ENCODE measurements at regions not wholly inside any gene's neighbourhood (a gene's known extent, or its start where the extent isn't known, plus 50 kb on each side); places are given as distances from the start of the nearest gene placed in this dataset.

DNA sequence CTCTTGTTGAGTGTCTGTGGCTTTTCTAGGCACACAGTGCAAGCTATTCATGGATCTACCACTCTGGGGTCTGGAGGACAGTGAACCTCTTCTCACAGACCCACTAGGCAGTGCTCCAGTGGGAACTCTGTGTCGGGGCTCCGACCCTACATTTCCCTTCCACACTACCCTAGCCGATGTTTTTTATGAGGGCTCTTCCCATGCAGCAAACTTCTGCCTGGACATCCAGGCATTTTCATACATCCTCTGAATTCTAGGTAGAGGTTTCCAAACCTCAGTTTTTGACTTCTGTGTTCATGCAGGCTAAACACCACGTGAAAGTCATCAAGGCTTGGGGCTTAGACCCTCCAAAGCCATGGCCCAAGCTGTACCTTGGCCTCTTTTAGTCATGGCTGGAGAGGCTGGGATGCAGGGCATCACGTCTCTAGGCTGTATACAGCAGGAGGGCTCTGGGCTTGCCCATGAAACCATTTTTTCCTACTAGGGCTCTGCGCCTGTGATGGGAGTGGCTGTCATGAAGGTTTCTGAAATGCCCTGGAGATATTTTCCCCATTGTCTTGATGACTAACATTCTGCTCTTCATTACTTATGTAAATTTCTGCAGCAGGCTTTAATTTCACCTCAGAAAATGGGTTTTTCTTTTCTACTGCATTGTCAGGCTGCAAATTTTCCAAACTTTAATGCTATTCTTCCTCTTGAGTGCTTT lies 249.8 kb upstream of the CPEB2 start:
- DNase-seq = no peak

DNA sequence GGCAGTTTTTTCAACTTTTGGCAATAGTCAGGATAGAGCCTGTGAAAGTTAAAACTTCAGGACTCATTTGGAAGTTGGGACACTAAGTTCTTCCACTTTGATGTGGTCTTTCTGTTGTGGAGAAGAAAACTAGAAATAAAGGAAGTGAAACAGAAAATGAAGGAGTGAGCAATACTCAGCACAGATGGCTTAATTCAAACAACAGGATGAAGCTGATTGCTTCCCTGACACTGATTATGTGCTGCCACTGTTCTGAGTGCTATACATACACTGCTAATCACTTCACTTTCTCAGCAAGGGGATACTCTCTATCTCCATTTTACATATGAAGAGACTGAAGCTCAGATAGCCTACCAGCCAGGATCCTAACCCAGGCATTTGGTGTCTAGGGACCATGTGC lies 235.1 kb upstream of the CPEB2 start:
- DNase-seq = no peak

DNA sequence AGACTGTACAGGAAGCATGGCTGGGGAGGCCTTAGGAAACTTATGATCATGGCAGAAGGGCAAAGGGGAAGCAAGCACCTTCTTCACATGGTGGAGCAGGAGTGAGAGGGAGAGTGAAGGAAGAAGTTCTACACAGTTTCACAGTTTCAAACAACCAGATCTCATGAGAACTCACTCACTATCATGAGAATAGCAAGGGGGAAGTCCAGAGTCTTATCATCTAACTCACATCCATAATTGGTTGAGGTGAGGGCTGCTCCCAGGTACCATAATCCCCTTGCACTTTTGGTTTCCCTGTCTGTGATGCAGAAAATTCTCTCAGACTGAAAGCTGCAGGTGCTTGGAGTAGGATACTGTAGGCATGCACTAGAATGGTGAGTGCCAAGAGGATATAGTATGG lies 233.8 kb upstream of the CPEB2 start:
- no peak for DNase-seq

DNA sequence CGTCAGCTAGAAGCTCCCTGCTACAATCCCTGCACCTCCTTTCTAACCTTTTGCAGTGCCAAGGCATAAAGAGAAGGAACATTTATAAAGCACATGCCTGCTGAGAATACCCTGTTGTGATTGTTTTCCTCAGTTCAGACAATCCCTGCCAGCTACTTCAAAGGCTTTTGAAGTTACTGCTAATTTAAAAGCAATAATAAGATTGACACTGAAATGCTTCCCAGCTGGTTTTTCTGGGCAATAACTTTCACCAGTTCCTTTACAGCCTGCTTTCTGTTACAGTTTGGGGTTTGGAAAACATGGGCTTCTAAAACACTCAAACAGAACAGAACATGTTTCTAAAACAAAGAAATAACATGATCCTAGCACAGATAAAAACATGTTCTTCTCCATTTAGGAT lies 232.3 kb upstream of the CPEB2 start:
- DNase-seq = no peak

DNA sequence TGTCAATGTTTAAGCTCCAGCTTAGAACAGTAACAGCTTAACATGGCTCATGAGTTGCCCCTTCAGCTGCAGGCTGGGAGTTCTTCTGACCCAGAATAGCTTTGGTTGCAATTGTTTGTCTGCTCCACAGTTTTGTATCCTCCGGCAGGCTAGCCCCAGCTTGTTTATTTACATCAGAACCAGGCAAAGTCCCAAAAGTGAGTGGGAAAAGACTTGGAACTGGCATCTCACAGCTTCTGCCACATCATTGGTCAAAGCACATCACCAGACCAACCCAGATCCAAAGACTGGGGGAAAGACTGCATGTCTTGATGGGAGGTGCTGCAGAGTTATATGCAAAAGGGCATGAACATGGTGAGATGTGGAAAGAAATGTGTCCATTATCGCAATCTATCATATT lies 231.2 kb upstream of the CPEB2 start:
- DNase-seq = no peak

DNA sequence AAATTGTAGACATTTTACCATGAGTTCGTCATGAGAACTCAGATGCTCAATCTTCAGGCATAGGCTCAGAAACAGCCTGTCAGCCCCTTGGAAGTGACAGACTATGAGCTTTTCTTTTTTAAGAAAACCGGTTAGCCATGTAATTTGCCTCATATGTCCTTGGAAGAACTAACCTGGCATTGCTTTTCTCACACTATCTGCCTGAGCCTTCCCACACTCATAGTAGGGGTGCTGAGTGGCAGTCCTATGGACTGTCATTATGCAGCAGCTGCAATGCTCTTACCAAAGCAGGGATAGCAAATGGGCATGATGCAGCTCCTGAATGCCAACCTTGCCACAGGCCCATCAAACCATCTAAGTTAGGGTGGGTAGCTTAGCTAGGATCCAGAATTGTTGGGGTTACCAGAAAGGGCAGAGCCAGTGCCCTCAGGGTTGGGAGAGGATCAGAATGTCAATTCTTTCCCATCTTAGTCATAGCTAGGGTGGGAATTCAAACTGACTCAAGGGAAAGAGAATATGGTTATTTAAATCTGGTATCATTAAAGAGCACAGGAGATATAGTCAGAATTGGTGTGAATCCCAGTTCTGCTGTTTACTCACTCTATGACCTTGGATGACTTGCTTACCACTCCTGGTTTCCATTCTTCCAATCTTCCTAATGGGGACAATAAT lies 230.6 kb upstream of the CPEB2 start:
- no peak for DNase-seq

DNA sequence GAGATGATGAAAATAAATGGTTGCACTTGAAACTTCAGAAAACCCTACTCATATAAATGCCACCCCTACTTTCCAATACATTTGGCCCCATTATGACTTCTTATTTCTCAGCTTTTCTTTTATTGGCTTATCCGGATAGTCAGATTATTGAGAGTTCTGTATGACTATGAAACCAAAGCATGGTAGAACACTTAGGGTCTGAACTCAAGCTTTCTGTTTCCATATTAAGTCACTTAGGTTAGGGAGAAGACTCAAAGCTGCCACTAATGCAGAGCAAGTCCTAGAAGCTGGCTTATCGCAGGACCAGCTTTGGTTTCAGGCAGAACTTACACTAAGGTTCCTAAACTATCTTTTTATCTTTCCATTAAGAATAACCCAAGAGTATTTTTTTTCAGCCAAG lies 229.9 kb upstream of the CPEB2 start:
- no peak for DNase-seq

DNA sequence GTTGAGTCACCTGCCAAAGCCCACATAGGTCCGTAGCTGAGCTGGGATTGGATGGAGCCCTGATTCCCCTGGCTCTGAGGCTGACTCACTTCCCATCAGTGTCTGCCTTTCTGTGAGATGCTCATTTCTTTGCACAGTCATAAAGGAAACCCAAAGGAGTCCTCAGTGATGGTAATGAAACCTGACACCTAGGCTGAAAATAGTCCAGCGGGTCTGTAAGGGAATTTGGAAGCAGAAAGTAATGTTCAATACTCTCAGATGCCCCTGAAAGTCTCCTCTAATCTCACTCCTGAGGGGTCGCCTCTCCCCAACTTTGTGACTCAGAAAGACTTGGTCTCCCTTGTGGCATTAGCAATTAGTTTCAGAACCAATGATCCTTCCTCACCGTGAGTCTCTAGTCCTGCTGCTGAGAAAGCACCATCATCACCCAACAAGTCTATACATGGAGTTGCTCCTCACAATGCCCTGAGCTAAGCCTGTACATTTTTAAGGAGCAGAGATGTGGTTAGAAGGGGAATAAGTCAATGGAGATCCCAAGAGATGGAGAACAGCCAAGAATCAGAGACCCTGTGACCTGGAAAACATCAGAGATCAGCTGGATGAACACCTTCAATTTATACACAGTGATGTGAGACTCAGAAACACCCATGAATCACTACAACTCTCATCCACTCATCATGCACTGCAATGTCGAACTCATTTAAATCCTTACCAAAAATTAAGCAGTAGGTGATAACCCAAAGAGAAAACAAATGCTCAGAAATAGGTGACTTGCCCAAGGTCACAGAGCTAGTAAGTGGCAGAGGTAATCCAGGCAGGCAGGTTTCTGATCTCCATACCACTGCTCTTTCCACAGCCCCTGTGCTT lies 219.0 kb upstream of the CPEB2 start:
- DNase-seq = no peak

DNA sequence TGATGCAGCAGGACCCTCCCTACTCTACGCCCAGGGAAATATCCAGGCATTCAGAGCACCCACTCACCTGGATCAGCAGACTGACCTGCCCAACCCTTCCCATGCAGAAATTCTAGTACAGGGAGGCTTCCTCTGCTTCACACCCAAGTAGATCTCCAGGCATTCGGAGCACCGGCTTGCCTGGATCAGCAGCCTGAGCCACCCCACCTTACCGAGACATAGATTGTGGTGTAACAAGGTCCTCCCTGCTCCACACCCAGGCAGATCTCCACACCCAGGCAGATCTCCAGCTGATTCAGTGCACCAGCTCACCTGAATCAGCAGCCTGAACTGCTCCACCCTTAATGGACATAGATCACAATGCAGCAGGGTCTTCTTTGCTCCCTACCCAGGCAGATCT lies 215.1 kb upstream of the CPEB2 start:
- DNase-seq = no peak

DNA sequence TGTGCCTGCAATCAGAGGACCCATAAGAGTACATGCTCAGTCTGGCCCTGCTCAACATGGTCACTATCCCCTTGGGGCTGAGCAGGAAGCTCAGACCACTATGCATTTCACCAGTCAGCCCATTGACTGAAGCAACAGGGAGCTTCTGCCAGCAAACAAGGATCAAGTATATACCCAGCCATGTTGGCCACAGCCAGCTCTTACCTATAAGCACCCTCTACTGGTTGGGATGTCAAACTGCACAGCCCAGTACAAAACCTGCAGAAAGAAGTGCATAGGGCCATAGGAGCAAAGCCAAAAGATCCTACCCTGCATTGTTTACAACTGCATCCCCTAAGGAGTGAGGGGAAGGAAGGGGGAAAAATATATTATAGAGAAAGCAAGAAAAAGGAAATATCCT lies 214.4 kb upstream of the CPEB2 start:
- DNase-seq = no peak

DNA sequence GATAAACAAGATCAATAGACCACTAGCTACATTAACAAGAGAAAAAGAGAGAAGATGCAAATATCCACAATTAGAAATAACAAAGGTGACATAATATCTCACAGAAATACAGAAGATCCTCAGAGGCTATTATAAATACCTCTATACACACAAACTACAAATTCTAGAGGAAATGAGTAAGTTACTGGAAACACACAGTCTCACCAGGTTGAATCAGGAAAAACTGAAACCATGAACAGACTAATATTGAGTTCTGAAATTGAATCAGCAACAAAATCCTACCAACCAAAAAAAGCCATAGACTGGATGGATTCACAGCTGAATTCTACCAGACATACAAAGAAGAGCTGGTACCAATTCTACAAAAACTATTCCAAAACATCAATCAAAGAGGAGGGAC lies 211.8 kb upstream of the CPEB2 start:
- no peak for DNase-seq

DNA sequence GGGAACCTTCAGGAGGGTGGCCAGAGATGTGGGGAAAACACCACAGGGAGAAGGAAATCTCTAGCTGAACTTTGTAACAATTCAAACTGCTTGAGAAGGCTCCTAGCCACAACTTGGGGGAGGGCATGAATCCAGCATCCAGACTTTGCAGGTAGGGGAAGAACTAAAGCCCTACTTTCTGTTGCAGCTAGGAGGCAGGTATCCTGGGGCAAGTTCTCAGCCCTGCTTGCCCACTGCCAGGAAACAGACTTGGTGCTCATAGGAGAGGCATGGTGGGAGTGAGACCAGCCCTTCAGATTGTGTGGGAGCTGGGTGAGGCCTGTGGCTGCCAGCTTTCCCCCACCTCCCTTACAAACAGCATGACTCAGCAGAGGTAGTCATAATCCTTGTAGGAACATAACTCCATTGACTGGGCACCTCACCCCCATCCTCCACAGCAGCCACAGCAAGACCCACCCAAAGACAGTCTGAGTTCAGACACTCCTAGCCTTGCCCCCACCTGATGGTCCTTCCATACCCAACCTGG lies 209.5 kb upstream of the CPEB2 start:
- no peak for DNase-seq

DNA sequence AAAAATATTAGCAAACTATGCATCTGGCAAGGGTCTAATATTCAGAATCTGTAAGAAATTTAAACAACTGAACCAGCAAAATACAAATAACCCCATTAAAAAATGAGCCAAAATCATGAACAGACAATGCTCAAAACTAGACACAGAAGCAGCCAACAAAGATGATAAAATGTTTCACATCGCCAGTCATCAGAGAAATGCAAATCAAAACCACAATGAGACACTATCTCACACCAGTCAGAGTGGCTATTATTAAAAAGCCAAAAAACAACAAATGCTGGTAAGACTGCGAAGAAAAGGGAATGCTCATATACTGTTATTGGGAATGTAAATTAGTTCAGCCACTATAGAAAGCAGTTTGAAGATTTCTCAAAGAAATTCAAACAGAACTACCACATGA lies 201.3 kb upstream of the CPEB2 start:
- no peak for DNase-seq

DNA sequence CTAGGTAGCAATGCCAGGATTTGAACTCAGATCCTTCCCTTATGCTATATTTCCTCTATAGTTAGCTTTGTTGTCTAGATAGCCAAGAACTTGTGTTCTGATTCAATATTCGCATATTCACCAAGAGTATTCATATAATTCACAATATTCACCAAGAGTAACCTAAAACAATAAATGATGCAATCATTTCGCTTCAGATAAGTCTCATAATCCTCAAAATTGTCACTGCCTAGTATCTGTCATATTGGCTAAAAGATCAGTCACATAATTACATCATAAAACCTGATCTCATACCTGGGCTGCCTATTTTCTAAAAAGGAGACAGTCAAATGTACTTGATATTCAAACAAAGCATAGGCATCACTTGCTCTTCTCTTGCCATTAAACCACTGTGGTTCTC lies 199.7 kb upstream of the CPEB2 start:
- no peak for DNase-seq

DNA sequence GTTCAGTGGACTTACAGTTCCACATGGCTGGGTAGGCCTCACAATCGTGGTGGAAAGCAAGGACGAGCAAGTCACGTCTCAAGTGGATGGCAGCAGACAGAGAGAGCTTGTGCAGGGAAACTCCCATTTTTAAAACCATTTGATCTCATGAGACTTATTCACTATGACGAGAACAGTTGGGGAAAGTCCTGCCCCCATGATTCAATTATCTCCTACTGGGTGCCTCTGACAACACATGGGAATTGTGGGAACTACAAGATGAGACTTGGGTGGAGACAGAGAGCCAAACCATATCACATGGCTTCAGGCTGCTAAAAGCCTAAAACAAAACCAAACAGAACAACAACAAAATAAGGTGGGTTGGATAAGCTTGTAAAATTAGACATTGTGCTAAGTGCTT lies 194.4 kb upstream of the CPEB2 start:
- no peak for DNase-seq

DNA sequence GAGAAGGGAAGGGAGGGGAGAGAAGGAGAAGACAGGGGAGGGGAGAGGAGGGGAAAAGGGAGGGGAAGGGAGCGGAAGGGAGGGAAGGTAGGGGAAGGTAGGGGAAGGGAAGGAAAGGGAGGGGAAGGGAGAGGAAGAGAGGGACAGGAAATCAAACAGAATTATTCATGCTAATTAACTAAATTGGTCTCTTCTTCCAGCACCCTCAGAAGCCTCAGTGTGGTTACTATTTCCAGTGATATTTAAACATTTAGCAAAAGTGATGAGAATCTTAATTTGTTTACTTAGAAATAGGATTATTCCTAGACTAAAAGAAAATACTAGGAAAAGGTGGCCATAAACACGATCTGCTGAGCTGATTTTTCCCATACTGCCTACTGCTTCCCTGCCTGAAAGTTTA lies 193.1 kb upstream of the CPEB2 start:
- no peak for DNase-seq

DNA sequence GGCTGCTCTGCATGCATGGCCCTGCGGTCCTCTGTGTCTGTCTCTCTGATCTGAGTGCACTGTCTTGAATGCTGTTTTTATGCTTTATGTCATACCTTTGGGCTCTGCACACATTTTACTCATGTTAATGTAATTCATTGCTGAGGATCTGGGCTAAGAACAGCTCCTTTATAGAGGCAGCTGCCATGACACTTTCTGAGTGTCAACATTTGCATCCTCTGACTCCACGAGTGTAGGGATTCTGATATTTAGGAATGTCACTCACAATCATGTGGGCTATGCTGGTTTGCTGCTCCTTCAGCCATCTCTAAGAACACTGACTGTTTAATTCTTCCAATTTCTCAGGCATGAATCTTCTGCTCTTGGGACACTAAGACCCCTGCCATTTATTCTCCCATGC lies 192.2 kb upstream of the CPEB2 start:
- DNase-seq = no peak

DNA sequence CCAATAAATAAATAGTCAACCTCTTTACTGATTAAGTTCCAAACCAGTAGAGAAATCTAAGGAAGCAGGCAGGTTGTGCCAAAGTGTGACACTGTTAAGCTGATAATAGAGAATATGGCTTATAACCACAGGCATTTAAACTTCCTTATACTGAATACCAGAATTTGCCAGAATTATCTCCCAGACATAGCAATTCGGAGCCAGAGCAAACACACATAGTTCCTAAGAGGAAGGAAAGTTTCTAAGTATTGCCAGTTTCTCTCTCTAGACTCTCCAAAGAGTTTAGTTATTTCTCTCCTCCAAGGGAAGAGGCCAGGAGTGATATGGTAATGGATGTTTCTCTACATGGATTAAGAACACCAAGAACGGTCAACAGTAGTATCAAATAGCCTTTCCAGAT lies 191.7 kb upstream of the CPEB2 start:
- no peak for DNase-seq

DNA sequence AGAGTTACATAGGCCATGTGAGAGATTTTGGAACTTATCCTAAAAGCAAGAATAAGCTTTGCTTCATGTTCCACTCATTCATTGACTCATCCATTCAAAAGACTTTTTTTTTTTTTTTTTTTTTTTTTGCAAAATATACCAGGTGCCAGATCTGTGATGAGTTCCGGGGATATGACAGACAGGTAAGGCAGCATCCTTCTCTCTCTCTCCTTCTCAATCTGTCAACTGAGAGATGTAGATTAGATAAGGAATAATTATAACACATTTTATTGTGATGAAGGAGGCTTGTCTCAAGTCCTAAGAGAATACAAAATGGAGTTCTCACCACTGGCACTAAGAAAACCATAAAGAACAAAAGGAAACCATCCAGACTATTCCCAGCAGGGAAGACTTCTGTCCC lies 190.2 kb upstream of the CPEB2 start:
- no peak for DNase-seq

DNA sequence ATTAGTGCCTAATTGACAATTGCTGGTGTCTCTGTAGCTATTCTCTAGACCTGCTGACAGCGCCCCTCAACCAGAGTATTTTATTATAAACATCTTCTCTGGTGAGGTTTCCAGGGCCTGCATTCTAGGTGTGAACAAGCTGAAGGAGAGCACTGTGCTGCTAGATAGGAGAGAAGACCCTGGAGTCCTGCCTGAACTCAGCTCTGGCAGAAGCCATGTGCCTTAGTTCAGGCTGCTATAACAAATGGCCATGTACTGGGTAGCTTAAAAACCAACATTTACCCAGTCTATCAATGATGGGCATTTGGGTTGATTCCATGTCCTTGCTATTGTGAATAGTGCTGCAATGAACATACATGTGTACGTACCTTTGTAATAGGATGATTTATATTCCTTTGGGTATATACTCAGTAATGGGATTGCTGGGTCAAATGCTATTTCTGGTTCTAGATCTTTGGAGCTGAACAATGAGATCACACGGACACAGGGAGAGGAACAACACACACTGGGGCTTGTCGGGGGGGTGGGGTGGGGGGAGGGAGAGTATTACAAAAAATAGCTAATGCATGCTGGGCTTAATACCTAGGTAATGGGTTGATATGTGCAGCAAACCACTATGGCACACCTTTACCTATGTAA lies 185.5 kb upstream of the CPEB2 start:
- no peak for DNase-seq

DNA sequence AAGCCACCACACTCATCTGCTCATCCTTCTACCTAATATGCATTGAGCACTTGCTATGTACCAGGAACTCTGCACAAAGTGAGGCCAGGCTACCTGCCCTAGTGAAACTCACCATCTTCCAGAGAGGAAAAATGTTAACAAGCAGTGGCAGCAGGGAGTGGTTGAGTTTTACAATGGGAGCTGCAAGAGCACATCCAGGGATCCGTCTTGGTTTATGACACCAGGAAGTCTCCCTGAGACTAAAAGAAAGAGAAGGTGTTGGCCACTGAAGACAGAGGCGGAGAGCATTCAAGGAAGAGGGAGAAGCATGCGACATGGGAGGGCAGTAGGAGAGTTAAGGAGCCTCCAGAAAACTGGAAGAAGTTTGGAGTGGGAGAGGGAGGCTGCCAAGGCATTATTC lies 178.1 kb upstream of the CPEB2 start:
- no peak for DNase-seq

DNA sequence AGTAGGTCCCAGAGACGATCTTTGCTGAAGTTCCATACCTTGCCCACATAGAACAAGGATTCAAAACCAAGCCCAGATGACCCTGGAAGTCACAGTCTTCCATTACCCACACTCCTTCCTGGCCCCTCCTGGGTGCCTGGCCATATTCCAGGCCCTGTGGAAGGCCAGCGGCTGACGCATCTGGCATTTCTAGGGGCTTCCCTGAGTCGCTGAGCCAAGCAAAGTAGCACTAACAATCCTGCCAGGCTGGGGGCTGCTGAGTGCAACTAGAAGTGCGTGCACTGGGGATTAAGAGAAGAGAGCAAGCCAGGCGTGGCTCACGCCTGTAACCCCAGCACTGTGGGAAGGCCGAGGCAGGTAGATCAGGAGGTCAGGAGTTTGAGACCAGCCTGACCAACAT lies 175.2 kb upstream of the CPEB2 start:
- peak; percentile 16 for DNase-seq

DNA sequence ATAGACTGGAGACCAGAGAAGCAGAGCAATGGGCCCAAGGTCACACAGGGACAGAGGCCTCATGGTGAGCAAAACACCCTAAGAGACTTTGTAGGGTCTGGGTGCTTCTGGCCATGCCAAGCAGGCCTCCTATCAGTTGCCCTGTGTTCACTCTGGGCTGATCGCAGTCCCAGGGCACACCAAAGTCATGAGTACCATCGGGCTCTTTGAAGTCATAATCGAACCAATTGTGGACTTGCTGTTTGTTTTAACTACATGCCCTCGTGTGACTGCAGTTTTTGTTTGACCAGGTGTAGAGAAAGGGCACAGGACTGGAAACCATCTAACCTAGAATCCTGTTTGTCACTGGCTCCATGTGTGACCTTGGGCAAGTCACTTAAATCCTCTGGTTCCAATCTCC lies 172.5 kb upstream of the CPEB2 start:
- no peak for DNase-seq

Measured in NCI-H446 treated with DMSO at 0.1 percent for 48 hours (cell line).